Smooth muscle cell (in vitro differentiated cells): ENCODE measurements at regions not wholly inside any gene's neighbourhood (a gene's known extent, or its start where the extent isn't known, plus 50 kb on each side); places are given as distances from the start of the nearest gene placed in this dataset.

Source experiments
- DNase-seq: peaks from one replicate; lab custom pipeline; 2025; ENCODE audit not compliant: unreplicated experiment; lab: John Stamatoyannopoulos, UW
- H2AFZ ChIP-seq: fragments of 200-600 bp; sonication (generic); 2 replicates; pipeline ENCODE4 v1.6.0; 2016; ENCODE audit warnings: antibody characterized with exemption, low read depth, mild to moderate bottlenecking
- H3F3A ChIP-seq: fragments of 200-600 bp; sonication (generic); 2 replicates; pipeline ENCODE4 v1.6.0; 2017; ENCODE audit warnings: antibody characterized with exemption, low read depth
- H3K27ac ChIP-seq: fragments of 200-600 bp; sonication (generic); 2 replicates; pipeline ENCODE4 v1.5.1; 2016; ENCODE audit warnings: low read depth, mild to moderate bottlenecking
- H3K27me3 ChIP-seq: fragments of 200-600 bp; sonication (generic); 2 replicates; pipeline ENCODE4 v1.6.1; 2016; ENCODE audit warnings: low read depth, mild to moderate bottlenecking
- H3K36me3 ChIP-seq: fragments of 200-600 bp; sonication (generic); 2 replicates; pipeline ENCODE4 v1.5.1; 2016; ENCODE audit warnings: low read depth
- H3K4me1 ChIP-seq: fragments of 200-600 bp; sonication (generic); 2 replicates; pipeline ENCODE4 v1.5.1; 2016; ENCODE audit warnings: low read depth
- H3K4me2 ChIP-seq: fragments of 200-600 bp; sonication (generic); 2 replicates; pipeline ENCODE4 v1.6.0; 2016; ENCODE audit warnings: mild to moderate bottlenecking
- H3K4me3 ChIP-seq: fragments of 200-600 bp; sonication (generic); 2 replicates; pipeline ENCODE4 v1.5.1; 2016; ENCODE audit warnings: mild to moderate bottlenecking
- H3K79me2 ChIP-seq: fragments of 200-600 bp; sonication (generic); 2 replicates; pipeline ENCODE4 v1.6.0; 2016; ENCODE audit warnings: low read depth, mild to moderate bottlenecking
- H3K9ac ChIP-seq: fragments of 200-600 bp; sonication (generic); 2 replicates; pipeline ENCODE4 v1.6.0; 2016; ENCODE audit warnings: low read depth
- H3K9me3 ChIP-seq: fragments of 200-600 bp; sonication (generic); replicated peaks from 2 replicates; pipeline ENCODE4 v1.5.1; 2016; ENCODE audit warnings: low read depth
- H4K20me1 ChIP-seq: fragments of 200-600 bp; sonication (generic); 2 replicates; pipeline ENCODE4 v1.6.0; 2016; ENCODE audit warnings: low read depth
- CTCF ChIP-seq: fragments of 200-600 bp; sonication (generic); IDR thresholded peaks from 2 replicates; pipeline ENCODE4 v1.5.1; 2017; ENCODE audit warnings: borderline replicate concordance, mild to moderate bottlenecking, antibody characterized with exemption; ENCODE audit not compliant: insufficient read depth, poor library complexity, severe bottlenecking
- WGBS: methylation state at CpG from one replicate; pipeline ENCODE4 v1.1.7; 2016; ENCODE audit warnings: low lambda C conversion rate; 5-methylcytosine and 5-hydroxymethylcytosine counted together

- no peaks in the 10 kb centered on the region for H4K20me1 ChIP-seq
Observed at GRCh38 chr6:156319707-156320106, 457.5 kb upstream of the ARID1B start.

GRCh38 chr6:156316583-156317125, 460.5 kb upstream of the ARID1B start:
- no peak overlapping the region for H2AFZ ChIP-seq
- no peaks in the 10 kb centered on the region for H3K79me2 ChIP-seq
- 87% methylated on average over 11 of the region's 11 CpGs for WGBS
- H3K27me3 ChIP-seq: no peaks in the 10 kb centered on the region
- no peaks in the 10 kb centered on the region for H4K20me1 ChIP-seq
- no peak overlapping the region for H3K9ac ChIP-seq
- H3K27ac ChIP-seq: no peak overlapping the region
- no peak overlapping the region for H3K4me3 ChIP-seq
- H3K9me3 ChIP-seq: no peaks in the 10 kb centered on the region
- no peaks in the 10 kb centered on the region for H3K36me3 ChIP-seq
- TF ChIP-seq CTCF: no peak
- H3K4me2 ChIP-seq: no peak overlapping the region
- no peaks in the 10 kb centered on the region for H3K4me1 ChIP-seq
- no peaks in the 10 kb centered on the region for H3F3A ChIP-seq
- no peak for DNase-seq

More at GRCh38 chr6:156319707-156320106, 457.5 kb upstream of the ARID1B start:
- no peaks in the 10 kb centered on the region for H3K79me2 ChIP-seq
- no peaks in the 10 kb centered on the region for H3F3A ChIP-seq
- no peaks in the 10 kb centered on the region for H3K27me3 ChIP-seq
- no peak for TF ChIP-seq CTCF
- H3K27ac ChIP-seq: no peak overlapping the region
- H3K9me3 ChIP-seq: no peaks in the 10 kb centered on the region
- DNase-seq: no peak
- H3K4me2 ChIP-seq: no peak overlapping the region
- H2AFZ ChIP-seq: no peak overlapping the region
- no peaks in the 10 kb centered on the region for H3K36me3 ChIP-seq
- WGBS: 72% methylated on average over 2 of the region's 2 CpGs
- H3K4me1 ChIP-seq: no peaks in the 10 kb centered on the region
- no peak overlapping the region for H3K4me3 ChIP-seq
- no peak overlapping the region for H3K9ac ChIP-seq

- Histone ChIP-seq H3K4me2 (no peak overlapping the region), H3K9me3 (no peaks in the 10 kb centered on the region), H2AFZ (no peak overlapping the region), H3K9ac (no peak overlapping the region), H3K36me3 (no peaks in the 10 kb centered on the region), H3K27me3 (no peaks in the 10 kb centered on the region), H3F3A (no peaks in the 10 kb centered on the region), H4K20me1 (no peaks in the 10 kb centered on the region), H3K79me2 (no peaks in the 10 kb centered on the region), H3K4me1 (no peaks in the 10 kb centered on the region), H3K27ac (no peak overlapping the region), H3K4me3 (no peak overlapping the region)
- 95% methylated on average over 4 of the region's 4 CpGs for WGBS
- no peak for TF ChIP-seq CTCF
- no peak for DNase-seq
Observed at GRCh38 chr6:156315146-156315545, 462.0 kb upstream of the ARID1B start.

- Histone ChIP-seq H3K27me3 (no peaks in the 10 kb centered on the region), H4K20me1 (no peaks in the 10 kb centered on the region), H3K9me3 (no peaks in the 10 kb centered on the region), H3K27ac (no peak overlapping the region), H3K4me1 (no peaks in the 10 kb centered on the region), H3K4me3 (no peak overlapping the region), H3F3A (no peaks in the 10 kb centered on the region), H3K36me3 (no peaks in the 10 kb centered on the region), H3K4me2 (no peak overlapping the region), H3K79me2 (no peaks in the 10 kb centered on the region), H2AFZ (no peak overlapping the region), H3K9ac (no peak overlapping the region)
- TF ChIP-seq CTCF: no peak
- 89% methylated on average over 3 of the region's 3 CpGs for WGBS
- no peak for DNase-seq
Observed at GRCh38 chr6:156313037-156313436, 464.1 kb upstream of the ARID1B start.
